Cerebellar nuclear complex (tissue), 1 donor: ENCODE measurements at regions not wholly inside any gene's neighbourhood (a gene's known extent, or its start where the extent isn't known, plus 50 kb on each side); places are given as distances from the start of the nearest gene placed in this dataset.
"Not testable (repeated sequence)": the region's sequence is repeated elsewhere in the genome, so short reads cannot be mapped to it uniquely, and the experiment has no call there.

Source experiments
- DNase-seq, 2 experiments: peaks; one replicate each; lab custom pipeline; 2025; lab: John Stamatoyannopoulos, UW

- DNase-seq, result no peak
These were observed 248.3 kb downstream of the PHF14 start for GRCh38 chr7:11221984-11222383.

- no peak for DNase-seq
These were observed 250.9 kb downstream of the PHF14 start for GRCh38 chr7:11224535-11224934.

GRCh38 chr7:11228515-11228914 lies 254.8 kb downstream of the PHF14 start:
- DNase-seq, result no peak

DNA sequence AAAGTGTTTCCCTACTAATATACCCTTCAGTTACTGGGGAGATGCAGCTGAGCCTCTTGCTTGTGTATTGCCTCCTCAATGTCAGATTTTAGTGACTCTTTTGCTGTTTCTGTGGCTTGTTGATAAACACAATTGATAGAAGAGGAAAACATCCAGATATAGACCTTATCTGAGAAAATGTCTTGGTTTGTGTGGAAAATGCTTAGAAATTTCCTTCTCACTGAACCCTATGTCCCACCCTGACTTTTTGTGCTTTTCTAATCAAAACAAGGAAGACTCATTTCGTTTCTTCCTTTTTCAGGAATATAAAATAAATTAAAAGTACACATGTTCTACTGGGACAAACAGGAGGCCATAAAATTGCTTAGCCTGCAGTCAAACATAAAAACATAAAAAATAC lies 257.5 kb downstream of the PHF14 start:
- DNase-seq, result no peak

DNA sequence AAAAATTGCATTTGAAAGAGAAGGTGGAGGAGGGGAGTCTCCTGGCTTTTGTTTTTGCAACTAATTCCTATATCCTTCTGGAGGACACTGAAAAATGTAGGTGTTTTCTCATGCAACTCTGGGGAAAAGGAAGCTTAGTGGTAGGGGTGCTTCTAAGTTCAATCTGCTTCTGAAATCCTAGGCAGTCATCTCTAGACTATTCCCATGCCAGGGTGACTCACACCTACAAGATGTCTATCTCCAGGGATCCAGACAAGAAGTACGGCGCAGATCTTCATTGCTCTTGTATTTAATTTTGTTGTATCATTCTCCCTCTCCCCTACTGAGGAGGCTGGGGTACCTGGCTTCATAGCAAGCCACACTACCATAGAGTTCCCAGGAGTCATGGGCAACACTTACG lies 258.8 kb downstream of the PHF14 start:
- no peak for DNase-seq

- no peak for DNase-seq
These were observed 260.2 kb downstream of the PHF14 start for GRCh38 chr7:11233871-11234270.

DNA sequence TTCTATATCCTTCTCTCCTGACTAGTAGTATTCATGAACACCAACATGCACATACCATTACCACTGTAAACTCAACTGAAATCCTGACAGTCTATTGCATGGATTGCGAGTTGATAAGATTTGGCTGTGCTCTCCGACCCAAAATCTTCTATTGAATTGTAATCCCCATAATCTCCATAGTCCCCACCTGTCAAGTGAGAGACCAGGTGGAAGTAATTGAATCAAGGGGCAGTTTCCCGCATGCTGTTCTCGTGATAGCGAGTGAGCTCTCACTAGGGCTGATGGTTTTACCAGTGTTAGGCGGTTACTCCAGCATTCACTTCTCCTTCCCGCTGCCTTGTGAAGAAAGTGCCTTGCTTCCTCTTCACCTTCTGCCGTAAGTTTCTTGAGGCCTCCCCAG lies 261.8 kb downstream of the PHF14 start:
- no peak for DNase-seq

DNA sequence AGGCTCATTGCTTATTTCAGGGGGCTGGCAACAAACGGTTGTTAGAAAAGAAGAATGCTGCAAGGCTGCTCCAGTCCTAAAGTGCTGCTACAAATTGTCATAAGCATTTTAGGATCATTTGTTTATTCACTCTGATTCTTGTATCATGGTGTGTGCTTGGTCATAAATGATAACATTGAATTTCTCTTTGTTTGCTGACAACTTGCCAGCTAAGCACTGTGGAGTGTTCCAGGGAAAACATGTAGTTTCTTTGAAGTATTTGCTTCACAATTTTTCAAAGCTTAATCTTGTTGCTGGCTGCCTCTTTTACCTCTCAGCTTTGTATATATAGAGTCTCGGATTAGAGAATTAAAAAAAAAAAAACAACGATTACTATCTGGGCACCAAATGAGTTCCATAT lies 263.0 kb downstream of the PHF14 start:
- no peak for DNase-seq

DNA sequence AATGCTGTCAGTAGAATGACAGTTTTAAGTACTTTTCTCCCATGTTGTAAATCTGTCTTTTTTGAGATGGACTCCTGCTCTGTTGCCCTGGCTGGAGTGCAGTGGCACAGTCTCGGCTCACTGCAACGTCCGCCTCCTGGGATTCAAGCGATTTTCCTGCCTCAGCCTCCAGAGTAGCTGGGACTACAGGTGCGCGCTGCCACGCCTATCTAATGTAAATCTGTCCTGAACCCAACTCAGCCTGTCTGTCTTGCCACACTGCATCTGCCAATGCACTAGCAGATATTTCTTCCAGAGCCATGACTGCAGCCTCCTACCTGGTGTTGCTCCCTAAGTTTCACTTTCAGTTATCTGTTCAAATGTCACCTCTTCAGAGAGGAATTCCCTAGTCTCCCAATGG lies 264.1 kb downstream of the PHF14 start:
- DNase-seq, result no peak

DNA sequence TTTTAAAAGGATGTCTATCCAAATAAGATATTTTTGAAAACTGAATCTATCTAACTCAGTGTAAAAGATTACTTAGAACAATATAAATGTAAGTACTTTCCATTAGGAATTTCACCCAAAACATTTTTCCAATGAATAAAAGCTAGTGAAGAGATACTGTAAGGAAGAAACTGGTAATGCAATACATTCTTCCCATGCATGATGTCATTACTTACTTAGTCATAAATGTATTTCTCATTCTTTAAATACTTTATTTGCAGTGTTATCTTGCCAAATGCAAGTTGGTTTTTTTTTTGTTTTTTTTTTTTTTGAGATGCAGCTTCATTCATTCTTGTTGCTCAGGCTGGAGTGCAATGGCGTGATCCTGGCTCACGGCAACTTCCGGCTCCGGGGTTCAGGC lies 265.6 kb downstream of the PHF14 start:
- no peak for DNase-seq

DNA sequence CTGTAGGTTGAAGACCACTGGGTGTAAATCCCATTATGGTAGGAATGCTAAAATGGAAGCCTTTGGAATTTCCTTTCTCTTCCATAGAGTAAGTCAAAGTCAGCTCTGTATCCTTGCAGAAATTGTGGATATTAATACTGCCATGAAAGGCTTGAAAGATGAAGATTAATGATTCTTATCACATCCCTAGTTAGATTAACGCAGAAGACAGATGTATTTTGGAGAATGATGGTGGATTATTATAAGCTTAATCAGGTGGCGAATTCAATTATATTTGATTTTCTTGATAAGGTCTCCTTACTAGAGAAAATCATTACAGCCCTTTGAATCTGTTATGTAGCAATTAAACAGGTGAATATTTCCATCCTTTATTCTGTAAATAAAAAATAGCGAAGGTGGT lies 270.1 kb downstream of the PHF14 start:
- DNase-seq, result no peak

DNA sequence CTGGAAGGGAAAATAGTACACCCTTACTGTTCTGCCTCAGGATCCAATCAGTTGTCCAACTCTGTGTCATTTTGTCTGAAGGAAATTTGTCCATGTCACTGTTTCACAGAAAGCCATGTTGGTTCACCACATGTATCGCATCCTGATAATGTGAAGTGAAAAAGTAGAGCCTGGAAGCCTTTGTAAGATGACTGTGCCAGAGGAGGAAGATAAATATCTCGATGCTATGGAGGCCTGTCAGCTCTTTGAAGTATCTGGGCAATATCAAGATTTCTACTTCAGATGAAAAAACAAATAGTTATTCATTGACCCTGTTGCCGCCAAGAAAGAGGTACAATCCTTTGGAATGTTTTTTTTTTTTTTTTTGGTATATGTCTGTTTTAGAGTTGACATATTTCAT lies 270.5 kb downstream of the PHF14 start:
- no peak for DNase-seq

- DNase-seq, result no peak
These were observed 273.9 kb downstream of the PHF14 start for GRCh38 chr7:11247545-11247944.

DNA sequence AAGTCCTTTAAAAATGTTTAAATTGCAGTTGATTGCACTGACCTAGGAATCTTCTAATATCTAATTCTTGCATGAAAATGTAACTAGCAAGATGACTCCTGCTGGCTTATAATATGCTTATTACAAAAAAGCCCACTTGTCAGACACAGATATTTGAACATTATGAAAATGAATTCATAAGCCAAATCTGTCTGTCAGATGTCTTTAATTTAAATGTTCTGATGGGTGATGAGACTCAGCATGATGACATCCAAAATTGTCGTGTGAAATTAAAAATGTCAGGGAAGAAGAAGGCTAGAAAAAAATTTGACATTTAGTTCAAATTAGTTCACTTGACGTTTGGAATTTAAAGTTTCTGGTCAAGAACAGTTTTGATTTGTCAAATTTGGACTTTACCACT lies 277.8 kb downstream of the PHF14 start:
- no peak for DNase-seq

DNA sequence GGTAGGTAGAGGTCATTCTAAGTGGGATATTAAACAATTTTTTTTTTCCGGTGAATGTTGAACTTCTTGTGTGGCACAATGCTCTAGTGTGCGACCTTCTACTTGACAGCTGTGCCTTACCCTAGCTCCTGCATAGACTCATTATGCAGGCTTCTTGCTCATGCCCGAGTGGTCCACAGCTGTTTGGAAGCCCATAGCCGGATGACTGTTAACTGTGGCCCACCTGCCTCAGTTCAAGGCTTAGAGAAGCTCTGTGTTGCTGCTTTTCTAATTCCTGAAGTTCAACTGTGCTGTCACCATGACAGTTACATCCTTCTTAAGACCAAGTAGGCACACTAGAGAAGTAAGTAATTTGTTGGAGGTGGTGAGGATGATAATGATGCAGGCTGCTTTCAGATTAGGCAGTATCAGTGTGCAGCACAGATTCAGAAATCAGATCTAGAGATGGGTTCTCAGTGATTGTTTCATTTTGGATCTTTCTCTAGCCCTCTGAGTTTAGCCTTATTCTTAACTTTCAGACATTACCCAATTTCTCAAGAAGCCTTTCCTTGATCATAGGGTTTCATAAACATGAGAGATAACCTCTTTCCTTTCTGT lies 278.4 kb downstream of the PHF14 start:
- no peak for DNase-seq

GRCh38 chr7:11252705-11253272 lies 279.1 kb downstream of the PHF14 start:
- DNase-seq, result no peak

- DNase-seq, result no peak
These were observed 282.8 kb downstream of the PHF14 start for GRCh38 chr7:11256501-11256900.

DNA sequence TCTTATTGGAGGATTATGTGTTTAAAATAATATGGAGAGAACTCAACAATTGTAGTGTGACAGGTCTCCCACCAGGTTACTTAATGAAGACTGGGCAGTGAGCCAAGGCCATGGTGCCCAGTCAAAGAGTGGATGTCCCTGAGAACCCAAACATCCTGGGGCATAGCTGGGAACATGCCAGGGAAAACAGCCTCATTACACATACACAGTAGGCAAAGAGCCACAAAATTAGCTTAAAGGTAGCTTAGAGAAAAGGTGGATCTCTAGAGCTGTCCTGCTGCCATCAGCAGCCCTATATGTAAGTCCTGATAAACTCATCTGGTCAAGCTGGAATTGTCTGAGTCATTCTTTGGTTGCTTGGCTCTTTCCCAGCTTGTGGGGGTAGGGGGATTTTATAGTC lies 287.8 kb downstream of the PHF14 start:
- no peak for DNase-seq

DNA sequence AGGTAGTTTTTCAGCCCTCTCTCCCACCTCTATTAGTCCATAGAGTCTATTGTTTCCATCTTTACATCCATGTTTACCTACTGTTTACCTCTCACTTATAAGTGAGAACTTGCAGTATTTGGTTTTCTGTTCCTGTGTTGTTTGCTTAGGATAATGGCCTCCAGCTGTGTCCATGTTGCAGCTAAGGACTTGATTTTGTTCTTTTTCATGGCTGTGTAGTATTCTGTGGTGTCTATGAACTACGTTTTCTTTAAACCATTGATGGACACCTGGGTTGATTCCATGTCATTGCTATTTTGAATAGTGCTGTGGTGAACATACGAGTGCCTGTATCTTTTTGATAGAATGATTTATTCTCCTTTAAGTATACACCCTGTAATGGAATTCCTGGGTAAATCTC lies 292.4 kb downstream of the PHF14 start:
- DNase-seq, result no peak

GRCh38 chr7:11272352-11272751 lies 298.7 kb downstream of the PHF14 start:
- DNase-seq, result no peak

DNA sequence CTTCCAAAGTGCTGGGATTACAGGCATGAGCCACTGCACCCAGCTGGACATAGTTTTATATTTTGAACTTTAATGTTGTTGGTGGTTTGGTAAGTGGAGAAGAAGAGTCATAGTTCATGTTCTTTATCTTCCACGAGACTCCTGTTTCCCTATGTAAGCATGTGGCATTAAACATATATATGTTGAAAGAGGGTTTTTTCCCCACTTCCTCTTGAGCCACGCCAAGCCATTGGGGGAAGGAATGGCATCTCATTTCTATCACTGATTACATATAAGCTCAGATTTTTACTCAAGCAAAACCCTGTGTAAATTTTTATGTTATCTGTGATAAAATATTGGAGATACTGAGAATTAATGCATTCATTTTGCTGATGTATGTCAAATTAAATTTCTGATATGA lies 300.4 kb downstream of the PHF14 start:
- DNase-seq, result no peak

DNA sequence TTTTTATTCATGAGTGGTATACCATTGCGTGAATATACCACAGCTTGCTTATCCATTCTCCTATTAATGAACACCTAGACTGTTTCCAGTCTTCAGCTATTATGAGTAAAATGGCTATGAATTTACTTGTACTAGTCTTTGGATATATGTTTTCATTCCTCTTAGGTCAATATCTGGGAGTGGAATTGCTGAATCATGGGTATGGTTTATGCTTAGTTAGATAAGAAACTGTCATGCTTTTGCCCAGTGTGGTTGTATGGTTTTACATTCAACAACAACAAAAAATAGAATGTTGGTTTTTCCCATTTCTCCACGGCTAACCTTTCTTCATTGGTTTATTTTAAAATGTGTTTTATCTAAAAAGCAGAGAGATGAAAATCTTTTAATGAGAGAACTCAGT lies 308.3 kb downstream of the PHF14 start:
- DNase-seq, result no peak

- DNase-seq, result not testable (repeated sequence)
These were observed 309.9 kb downstream of the PHF14 start for GRCh38 chr7:11283584-11283983.

- DNase-seq, result no peak
These were observed 317.2 kb downstream of the PHF14 start for GRCh38 chr7:11290863-11291262.
